ENCODE measurements at regions not wholly inside any gene's neighbourhood (a gene's known extent, or its start where the extent isn't known, plus 50 kb on each side); places are given as distances from the start of the nearest gene placed in this dataset.
"Not testable (repeated sequence)": the region's sequence is repeated elsewhere in the genome, so short reads cannot be mapped to it uniquely, and the experiment has no call there.

DNA sequence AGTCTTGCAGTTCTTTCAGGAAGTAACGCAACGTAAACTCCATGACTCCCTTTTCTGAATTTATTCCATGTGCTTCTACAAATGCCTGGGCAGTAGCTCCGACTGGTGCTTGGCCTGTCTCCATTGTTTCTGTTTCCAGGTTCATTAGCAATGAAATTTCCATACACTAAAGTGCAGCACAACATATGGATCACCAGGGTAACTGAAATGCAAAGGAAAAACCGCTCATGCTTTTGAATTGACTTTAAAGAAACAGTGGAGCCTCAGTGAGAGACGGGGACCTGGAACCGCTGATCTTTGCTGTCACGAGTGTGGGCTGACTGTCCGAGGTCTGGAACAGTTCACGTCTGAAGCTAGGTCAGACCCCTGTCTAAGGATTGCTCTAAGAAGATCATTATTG is 126.5 kb upstream of the IGFBP3 start:
- ATAC-seq (replicated peaks in 6 of 8): peak in 1 of 8 experiments; percentile 19
- in situ Hi-C loops (cut with MboI; ENCODE audit: low pct_unique_long_range_greater_than_20kb in 2 of 9, low sequenced_read_pairs in 9 of 9, unreplicated experiment in 9 of 9): no loop called here
- Histone ChIP-seq H3K27ac (no peak overlapping the region), H3K4me1 (replicated peaks in 1 of 2) (no peaks in the 10 kb centered on the region), H3K4me3 (no peak overlapping the region)
- 0 to 100% (median 63%) methylated on average over 1 to 7 of the region's 9 CpGs; no CpG with 5 or more reads in 1 of the 10 experiments for WGBS, 10 experiments

DNA sequence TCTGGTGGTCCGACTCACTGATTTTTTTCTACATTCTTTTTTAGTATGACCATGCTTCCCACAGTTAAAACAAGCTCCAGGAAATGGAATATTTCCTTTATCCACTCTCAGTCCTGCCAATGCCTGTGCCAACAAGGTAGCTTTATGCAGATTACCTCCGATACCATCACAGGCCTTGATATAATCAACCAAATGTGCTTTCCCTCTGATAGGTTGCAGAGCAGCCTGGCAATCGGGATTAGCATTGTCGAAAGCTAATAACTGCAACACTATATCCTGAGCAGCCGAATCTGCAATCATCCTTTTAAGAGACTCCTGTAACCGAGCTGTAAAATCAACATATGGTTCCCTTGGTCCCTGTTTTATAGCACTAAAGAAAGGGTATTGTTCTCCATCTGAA is 122.3 kb upstream of the IGFBP3 start:
- H3K4me3 ChIP-seq; H3K27ac ChIP-seq; in situ Hi-C loops (cut with MboI; ENCODE audit: low pct_unique_long_range_greater_than_20kb in 2 of 9, low sequenced_read_pairs in 9 of 9, unreplicated experiment in 9 of 9); H3K4me1 ChIP-seq (replicated peaks in 1 of 2); ATAC-seq (replicated peaks in 6 of 8): not testable (repeated sequence)
- 86 to 100% (median 100%) methylated on average over 1 to 2 of the region's 6 CpGs; no CpG with 5 or more reads in 3 of the 10 experiments for WGBS, 10 experiments

DNA sequence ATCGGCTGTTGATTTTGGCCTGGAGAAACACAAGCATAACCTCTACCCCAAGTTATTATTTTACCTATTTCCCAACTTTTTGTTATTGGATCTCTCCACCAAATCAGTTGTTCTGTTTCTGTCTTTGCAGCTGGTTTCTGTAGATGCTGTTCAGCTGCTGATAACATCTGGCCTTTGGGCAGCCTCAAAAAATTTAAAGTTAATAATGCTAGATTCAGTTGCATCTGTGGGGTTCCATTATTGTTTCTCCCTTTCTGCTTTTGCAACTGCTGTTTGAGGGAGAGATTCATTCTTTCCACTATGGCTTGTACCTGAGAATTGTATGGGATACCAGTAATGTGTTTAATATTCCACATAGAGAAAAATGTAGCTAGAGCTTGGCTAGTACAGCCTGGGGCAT is 118.7 kb upstream of the IGFBP3 start:
- WGBS, 10 experiments: 20 to 100% methylated on average over 1 of the region's 1 CpG; no CpG with 5 or more reads in 8 of the 10 experiments
- H3K27ac ChIP-seq; H3K4me1 ChIP-seq (replicated peaks in 1 of 2); in situ Hi-C loops (cut with MboI; ENCODE audit: low pct_unique_long_range_greater_than_20kb in 2 of 9, low sequenced_read_pairs in 9 of 9, unreplicated experiment in 9 of 9); ATAC-seq (replicated peaks in 6 of 8); H3K4me3 ChIP-seq: not testable (repeated sequence)

- WGBS, 10 experiments: 63 to 100% (median 100%) methylated on average over 1 of the region's 1 CpG; no CpG with 5 or more reads in 5 of the 10 experiments
- in situ Hi-C loops (cut with MboI; ENCODE audit: low pct_unique_long_range_greater_than_20kb in 2 of 9, low sequenced_read_pairs in 9 of 9, unreplicated experiment in 9 of 9): no loop called here
- no peak for ATAC-seq (replicated peaks in 6 of 8)
- H3K4me1 ChIP-seq (replicated peaks in 1 of 2): no peaks in the 10 kb centered on the region
- no peak overlapping the region for H3K27ac ChIP-seq
- H3K4me3 ChIP-seq: no peak overlapping the region
Observed at GRCh38 chr7:46035166-46035565, 114.1 kb upstream of the IGFBP3 start.

GRCh38 chr7:46034056-46034768 is 113.1 kb upstream of the IGFBP3 start:
- no peaks in the 10 kb centered on the region for H3K4me1 ChIP-seq (replicated peaks in 1 of 2)
- ATAC-seq (replicated peaks in 6 of 8): peak in 2 of 8 experiments; percentile 51 to 57
- 0 to 95% (median 73%) methylated on average over 2 to 5 of the region's 5 CpGs for WGBS, 10 experiments
- no peak overlapping the region for H3K4me3 ChIP-seq
- in situ Hi-C loops (cut with MboI; ENCODE audit: low pct_unique_long_range_greater_than_20kb in 2 of 9, low sequenced_read_pairs in 9 of 9, unreplicated experiment in 9 of 9): no loop called here
- H3K27ac ChIP-seq: no peak overlapping the region

- in situ Hi-C loops (cut with MboI; ENCODE audit: low pct_unique_long_range_greater_than_20kb in 2 of 9, low sequenced_read_pairs in 9 of 9, unreplicated experiment in 9 of 9): no loop called here
- no peak for ATAC-seq (replicated peaks in 6 of 8)
- Histone ChIP-seq H3K4me3 (no peak overlapping the region), H3K27ac (no peak overlapping the region), H3K4me1 (replicated peaks in 1 of 2) (no peaks in the 10 kb centered on the region)
- WGBS, 10 experiments: 70 to 100% (median 97%) methylated on average over 1 to 6 of the region's 6 CpGs; no CpG with 5 or more reads in 4 of the 10 experiments
Observed at GRCh38 chr7:46033592-46033991, 112.5 kb upstream of the IGFBP3 start.

GRCh38 chr7:46032942-46033341 is 111.9 kb upstream of the IGFBP3 start:
- in situ Hi-C loops (cut with MboI; ENCODE audit: low pct_unique_long_range_greater_than_20kb in 2 of 9, low sequenced_read_pairs in 9 of 9, unreplicated experiment in 9 of 9): no loop called here
- no peak overlapping the region for H3K27ac ChIP-seq
- H3K4me3 ChIP-seq: no peak overlapping the region
- WGBS, 10 experiments: 67 to 100% (median 90%) methylated on average over 1 to 2 of the region's 2 CpGs; no CpG with 5 or more reads in 3 of the 10 experiments
- peak in 2 of 8 experiments; percentile 53 to 77 for ATAC-seq (replicated peaks in 6 of 8)
- H3K4me1 ChIP-seq (replicated peaks in 1 of 2): no peaks in the 10 kb centered on the region

- no peak for ATAC-seq (replicated peaks in 6 of 8)
- in situ Hi-C loops (cut with MboI; ENCODE audit: low pct_unique_long_range_greater_than_20kb in 2 of 9, low sequenced_read_pairs in 9 of 9, unreplicated experiment in 9 of 9): no loop called here
- Histone ChIP-seq H3K4me3 (no peak overlapping the region), H3K27ac (no peak overlapping the region), H3K4me1 (replicated peaks in 1 of 2) (no peaks in the 10 kb centered on the region)
- WGBS, 10 experiments: 28 to 96% (median 88%) methylated on average over 1 to 6 of the region's 6 CpGs
Observed at GRCh38 chr7:46032353-46032752, 111.3 kb upstream of the IGFBP3 start.

DNA sequence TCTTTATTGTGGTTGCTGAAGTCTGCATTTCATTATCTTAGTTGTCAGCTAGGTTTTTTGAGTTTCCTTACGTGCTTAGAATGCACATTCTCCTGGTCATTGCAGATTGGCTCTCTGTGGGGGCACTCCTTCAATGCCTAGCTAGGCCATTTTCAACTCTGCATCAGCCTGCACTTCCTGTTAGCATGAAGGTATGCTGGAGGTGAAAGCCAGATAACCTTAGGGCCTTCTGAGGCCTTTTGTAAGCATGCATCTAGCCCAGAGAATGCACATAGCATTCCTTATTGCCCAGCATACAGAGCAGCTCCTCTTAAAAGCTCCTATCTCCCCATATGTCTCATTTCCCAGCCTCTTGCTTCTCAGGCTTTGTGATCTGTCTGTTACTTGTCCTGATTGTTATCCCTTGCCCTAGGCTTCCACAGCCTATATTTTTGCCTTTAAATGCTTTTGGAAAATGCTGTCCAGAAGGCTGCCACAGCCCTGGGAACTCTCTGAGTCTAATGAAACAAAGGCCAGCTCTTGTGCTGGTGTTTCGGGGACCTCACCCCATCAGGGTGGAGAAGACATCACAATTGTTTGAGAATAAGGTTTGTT is 108.1 kb upstream of the IGFBP3 start:
- WGBS, 10 experiments: 27 to 80% (median 55%) methylated on average over 1 of the region's 2 CpGs; no CpG with 5 or more reads in 2 of the 10 experiments
- in situ Hi-C loops (cut with MboI; ENCODE audit: low pct_unique_long_range_greater_than_20kb in 2 of 9, low sequenced_read_pairs in 9 of 9, unreplicated experiment in 9 of 9): no loop called here
- ATAC-seq (replicated peaks in 6 of 8): no peak
- H3K27ac ChIP-seq: no peak overlapping the region
- H3K4me1 ChIP-seq (replicated peaks in 1 of 2): no peaks in the 10 kb centered on the region
- H3K4me3 ChIP-seq: no peak overlapping the region

GRCh38 chr7:46028246-46028645 is 107.2 kb upstream of the IGFBP3 start:
- in situ Hi-C loops (cut with MboI; ENCODE audit: low pct_unique_long_range_greater_than_20kb in 2 of 9, low sequenced_read_pairs in 9 of 9, unreplicated experiment in 9 of 9): no loop called here
- ATAC-seq (replicated peaks in 6 of 8): no peak
- WGBS, 10 experiments: 45 to 100% (median 100%) methylated on average over 1 of the region's 1 CpG; no CpG with 5 or more reads in 1 of the 10 experiments
- H3K27ac ChIP-seq: no peak overlapping the region
- H3K4me3 ChIP-seq: no peak overlapping the region
- H3K4me1 ChIP-seq (replicated peaks in 1 of 2): no peaks in the 10 kb centered on the region

GRCh38 chr7:46026741-46027140 is 105.7 kb upstream of the IGFBP3 start:
- WGBS, 10 experiments: 80 to 100% (median 100%) methylated on average over 1 of the region's 1 CpG; no CpG with 5 or more reads in 7 of the 10 experiments
- H3K27ac ChIP-seq: no peak overlapping the region
- ATAC-seq (replicated peaks in 6 of 8): no peak

GRCh38 chr7:46024263-46024916 is 103.3 kb upstream of the IGFBP3 start:
- in situ Hi-C loops (cut with MboI; ENCODE audit: low pct_unique_long_range_greater_than_20kb in 2 of 9, low sequenced_read_pairs in 9 of 9, unreplicated experiment in 9 of 9): no loop called here
- 78 to 91% (median 83%) methylated on average over 1 to 6 of the region's 6 CpGs; no CpG with 5 or more reads in 3 of the 10 experiments for WGBS, 10 experiments
- no peaks in the 10 kb centered on the region for H3K4me1 ChIP-seq (replicated peaks in 1 of 2)
- no peak overlapping the region for H3K27ac ChIP-seq
- no peak for ATAC-seq (replicated peaks in 6 of 8)
- no peak overlapping the region for H3K4me3 ChIP-seq

More at GRCh38 chr7:46026741-46027140, 105.7 kb upstream of the IGFBP3 start:
- no peak overlapping the region for H3K4me3 ChIP-seq
- in situ Hi-C loops (cut with MboI; ENCODE audit: low pct_unique_long_range_greater_than_20kb in 2 of 9, low sequenced_read_pairs in 9 of 9, unreplicated experiment in 9 of 9): no loop called here
- H3K4me1 ChIP-seq (replicated peaks in 1 of 2): no peaks in the 10 kb centered on the region

DNA sequence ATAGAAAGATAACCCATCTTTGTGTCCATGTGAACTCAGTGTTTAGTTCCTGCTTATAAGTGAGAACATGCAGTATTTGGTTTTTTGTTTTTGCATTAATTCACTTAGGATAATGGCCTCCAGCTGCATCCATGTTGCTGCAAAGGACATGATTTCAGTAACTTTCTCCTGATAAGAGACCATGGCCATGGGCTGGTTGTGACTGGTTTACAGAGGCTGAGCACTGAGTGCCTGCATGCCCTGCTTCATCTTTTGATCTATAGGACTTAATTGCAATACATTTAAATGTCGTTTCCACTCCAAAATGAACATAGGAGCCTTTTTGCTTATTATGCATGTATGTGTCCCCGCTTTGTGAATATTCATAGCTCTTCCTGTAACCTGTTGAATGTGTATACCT is 101.3 kb upstream of the IGFBP3 start:
- 25 to 100% (median 76%) methylated on average over 1 to 2 of the region's 2 CpGs; no CpG with 5 or more reads in 1 of the 10 experiments for WGBS, 10 experiments
- H3K4me1 ChIP-seq (replicated peaks in 1 of 2): no peaks in the 10 kb centered on the region
- in situ Hi-C loops (cut with MboI; ENCODE audit: low pct_unique_long_range_greater_than_20kb in 2 of 9, low sequenced_read_pairs in 9 of 9, unreplicated experiment in 9 of 9): no loop called here

More for the DNA sequence above, 101.3 kb upstream of the IGFBP3 start:
- no peak overlapping the region for H3K27ac ChIP-seq
- no peak overlapping the region for H3K4me3 ChIP-seq
- no peak for ATAC-seq (replicated peaks in 6 of 8)
